GM12878 (cell line): ENCODE measurements at regions not wholly inside any gene's neighbourhood (a gene's known extent, or its start where the extent isn't known, plus 50 kb on each side); places are given as distances from the start of the nearest gene placed in this dataset.

ENCODE experiments used
- ESRRA ChIP-seq: IDR thresholded peaks from 2 replicates; pipeline ENCODE4 v1.6.1; 2012; ENCODE audit warnings: mild to moderate bottlenecking, low read length, improper control_type of control experiment
- EZH2 ChIP-seq: IDR thresholded peaks from 2 replicates; pipeline ENCODE4 v1.6.1; 2012; ENCODE audit warnings: low read depth, mild to moderate bottlenecking, control low read depth, inconsistent platforms, low read length, borderline replicate concordance; ENCODE audit not compliant: control insufficient read depth
- MXI1 ChIP-seq: fragments of 150-350 bp; IDR thresholded peaks from 2 replicates; pipeline ENCODE4 v1.6.1; 2011; ENCODE audit warnings: low read depth, mild to moderate bottlenecking, inconsistent platforms, low read length, improper control_type of control experiment
- SP1 ChIP-seq: IDR thresholded peaks from one replicate; pipeline ENCODE4 v1.6.1; 2011; ENCODE audit warnings: low read depth, low read length
- SRF ChIP-seq, 2 experiments: IDR thresholded peaks; 2 replicates each; pipeline ENCODE4 v1.6.1; 2011; ENCODE audit warnings: low read depth in 2 of 2, low read length in 2 of 2, mild to moderate bottlenecking in 1 of 2, moderate library complexity in 1 of 2
- ZBED1 ChIP-seq: IDR thresholded peaks from 2 replicates; pipeline ENCODE4 v1.6.1; 2016; ENCODE audit warnings: borderline replicate concordance
- TF ChIP-seq, protein P1 (sequence below): IDR thresholded peaks from 2 replicates; pipeline ENCODE4 v1.6.1; 2012; ENCODE audit warnings: mild to moderate bottlenecking, low read depth, low read length

DNA sequence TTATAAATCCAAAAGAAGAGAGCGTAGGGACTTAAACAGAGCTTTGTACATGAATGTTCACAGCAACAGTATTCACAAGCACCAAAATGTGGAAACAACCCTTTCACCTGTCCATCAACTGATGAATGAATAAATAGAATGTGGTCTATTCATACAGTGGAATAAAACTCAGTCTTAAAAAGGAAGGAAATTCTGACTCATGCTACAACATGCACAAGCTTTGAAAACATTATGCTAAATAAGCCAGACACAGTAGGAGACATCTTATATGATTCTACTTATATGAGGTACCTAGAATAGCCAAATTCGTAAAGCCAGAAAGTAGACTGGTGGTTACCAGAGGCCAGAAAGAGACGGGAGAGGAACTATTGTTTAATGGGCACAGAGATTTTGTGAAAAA lies 74.3 kb downstream of the SHANK2 start:
- TF ChIP-seq, protein P1, sequence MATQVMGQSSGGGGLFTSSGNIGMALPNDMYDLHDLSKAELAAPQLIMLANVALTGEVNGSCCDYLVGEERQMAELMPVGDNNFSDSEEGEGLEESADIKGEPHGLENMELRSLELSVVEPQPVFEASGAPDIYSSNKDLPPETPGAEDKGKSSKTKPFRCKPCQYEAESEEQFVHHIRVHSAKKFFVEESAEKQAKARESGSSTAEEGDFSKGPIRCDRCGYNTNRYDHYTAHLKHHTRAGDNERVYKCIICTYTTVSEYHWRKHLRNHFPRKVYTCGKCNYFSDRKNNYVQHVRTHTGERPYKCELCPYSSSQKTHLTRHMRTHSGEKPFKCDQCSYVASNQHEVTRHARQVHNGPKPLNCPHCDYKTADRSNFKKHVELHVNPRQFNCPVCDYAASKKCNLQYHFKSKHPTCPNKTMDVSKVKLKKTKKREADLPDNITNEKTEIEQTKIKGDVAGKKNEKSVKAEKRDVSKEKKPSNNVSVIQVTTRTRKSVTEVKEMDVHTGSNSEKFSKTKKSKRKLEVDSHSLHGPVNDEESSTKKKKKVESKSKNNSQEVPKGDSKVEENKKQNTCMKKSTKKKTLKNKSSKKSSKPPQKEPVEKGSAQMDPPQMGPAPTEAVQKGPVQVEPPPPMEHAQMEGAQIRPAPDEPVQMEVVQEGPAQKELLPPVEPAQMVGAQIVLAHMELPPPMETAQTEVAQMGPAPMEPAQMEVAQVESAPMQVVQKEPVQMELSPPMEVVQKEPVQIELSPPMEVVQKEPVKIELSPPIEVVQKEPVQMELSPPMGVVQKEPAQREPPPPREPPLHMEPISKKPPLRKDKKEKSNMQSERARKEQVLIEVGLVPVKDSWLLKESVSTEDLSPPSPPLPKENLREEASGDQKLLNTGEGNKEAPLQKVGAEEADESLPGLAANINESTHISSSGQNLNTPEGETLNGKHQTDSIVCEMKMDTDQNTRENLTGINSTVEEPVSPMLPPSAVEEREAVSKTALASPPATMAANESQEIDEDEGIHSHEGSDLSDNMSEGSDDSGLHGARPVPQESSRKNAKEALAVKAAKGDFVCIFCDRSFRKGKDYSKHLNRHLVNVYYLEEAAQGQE, result no peak
- TF ChIP-seq MXI1, result no peak
- TF ChIP-seq ESRRA, result no peak
- no peak for TF ChIP-seq ZBED1
- no peak for TF ChIP-seq EZH2
- TF ChIP-seq SP1, result no peak
- TF ChIP-seq SRF (IDR thresholded peaks at IDR 0.05; ENCODE audit: low read depth in 2 of 2, low read length in 2 of 2), result no peak
